ENCODE measurements at regions not wholly inside any gene's neighbourhood (a gene's known extent, or its start where the extent isn't known, plus 50 kb on each side); places are given as distances from the start of the nearest gene placed in this dataset.

- Histone ChIP-seq H3K27me3 (ENCODE audit: control insufficient read depth, insufficient read depth, low read length) (no peaks in the 10 kb centered on the region), H3K4me3 (ENCODE audit: insufficient read depth, low read depth, low read length) (no peak overlapping the region), H3K36me3 (replicated peaks; ENCODE audit: control insufficient read depth, insufficient read depth, low read length) (no peaks in the 10 kb centered on the region)
- no peak for DNase-seq
Measured at GRCh38 chr13:44764302-44764692, 188.2 kb upstream of the TSC22D1 start.

- no peaks in the 10 kb centered on the region for H3K36me3 ChIP-seq (replicated peaks; ENCODE audit: control insufficient read depth, insufficient read depth, low read length)
- H3K27me3 ChIP-seq (ENCODE audit: control insufficient read depth, insufficient read depth, low read length), result no peaks in the 10 kb centered on the region
- no peak for DNase-seq
- no peak overlapping the region for H3K4me3 ChIP-seq (ENCODE audit: insufficient read depth, low read depth, low read length)
Measured at GRCh38 chr13:44763615-44764301, 187.6 kb upstream of the TSC22D1 start.

GRCh38 chr13:44762911-44763310 is 186.8 kb upstream of the TSC22D1 start:
- no peaks in the 10 kb centered on the region for H3K36me3 ChIP-seq (replicated peaks; ENCODE audit: control insufficient read depth, insufficient read depth, low read length)
- no peak for DNase-seq
- no peaks in the 10 kb centered on the region for H3K27me3 ChIP-seq (ENCODE audit: control insufficient read depth, insufficient read depth, low read length)
- no peak overlapping the region for H3K4me3 ChIP-seq (ENCODE audit: insufficient read depth, low read depth, low read length)

GRCh38 chr13:44760434-44760833 is 184.3 kb upstream of the TSC22D1 start:
- no peaks in the 10 kb centered on the region for H3K36me3 ChIP-seq (replicated peaks; ENCODE audit: control insufficient read depth, insufficient read depth, low read length)
- H3K27me3 ChIP-seq (ENCODE audit: control insufficient read depth, insufficient read depth, low read length), result no peaks in the 10 kb centered on the region
- DNase-seq, result no peak
- no peak overlapping the region for H3K4me3 ChIP-seq (ENCODE audit: insufficient read depth, low read depth, low read length)

GRCh38 chr13:44759384-44760360 is 183.5 kb upstream of the TSC22D1 start:
- Histone ChIP-seq H3K36me3 (replicated peaks; ENCODE audit: control insufficient read depth, insufficient read depth, low read length) (no peaks in the 10 kb centered on the region), H3K27me3 (ENCODE audit: control insufficient read depth, insufficient read depth, low read length) (no peaks in the 10 kb centered on the region), H3K4me3 (ENCODE audit: insufficient read depth, low read depth, low read length) (no peak overlapping the region)
- DNase-seq, result no peak

- DNase-seq, result no peak
- H3K4me3 ChIP-seq (ENCODE audit: insufficient read depth, low read depth, low read length), result no peak overlapping the region
- H3K36me3 ChIP-seq (replicated peaks; ENCODE audit: control insufficient read depth, insufficient read depth, low read length), result no peaks in the 10 kb centered on the region
- no peaks in the 10 kb centered on the region for H3K27me3 ChIP-seq (ENCODE audit: control insufficient read depth, insufficient read depth, low read length)
Measured at GRCh38 chr13:44758630-44759383, 182.7 kb upstream of the TSC22D1 start.

GRCh38 chr13:44757671-44758070 is 181.5 kb upstream of the TSC22D1 start:
- DNase-seq, result no peak
- H3K27me3 ChIP-seq (ENCODE audit: control insufficient read depth, insufficient read depth, low read length), result no peaks in the 10 kb centered on the region
- no peaks in the 10 kb centered on the region for H3K36me3 ChIP-seq (replicated peaks; ENCODE audit: control insufficient read depth, insufficient read depth, low read length)
- H3K4me3 ChIP-seq (ENCODE audit: insufficient read depth, low read depth, low read length), result no peak overlapping the region

- no peak for DNase-seq
- Histone ChIP-seq H3K4me3 (ENCODE audit: insufficient read depth, low read depth, low read length) (no peak overlapping the region), H3K36me3 (replicated peaks; ENCODE audit: control insufficient read depth, insufficient read depth, low read length) (no peaks in the 10 kb centered on the region), H3K27me3 (ENCODE audit: control insufficient read depth, insufficient read depth, low read length) (no peaks in the 10 kb centered on the region)
Measured at GRCh38 chr13:44756276-44756810, 180.2 kb upstream of the TSC22D1 start.

GRCh38 chr13:44755872-44756271 is 179.7 kb upstream of the TSC22D1 start:
- Histone ChIP-seq H3K4me3 (ENCODE audit: insufficient read depth, low read depth, low read length) (no peak overlapping the region), H3K27me3 (ENCODE audit: control insufficient read depth, insufficient read depth, low read length) (no peaks in the 10 kb centered on the region), H3K36me3 (replicated peaks; ENCODE audit: control insufficient read depth, insufficient read depth, low read length) (no peaks in the 10 kb centered on the region)
- DNase-seq, result no peak

- no peak for DNase-seq
- Histone ChIP-seq H3K27me3 (ENCODE audit: control insufficient read depth, insufficient read depth, low read length) (no peaks in the 10 kb centered on the region), H3K36me3 (replicated peaks; ENCODE audit: control insufficient read depth, insufficient read depth, low read length) (no peaks in the 10 kb centered on the region), H3K4me3 (ENCODE audit: insufficient read depth, low read depth, low read length) (no peak overlapping the region)
Measured at GRCh38 chr13:44752164-44752563, 176.0 kb upstream of the TSC22D1 start.

- H3K36me3 ChIP-seq (replicated peaks; ENCODE audit: control insufficient read depth, insufficient read depth, low read length), result no peaks in the 10 kb centered on the region
- H3K27me3 ChIP-seq (ENCODE audit: control insufficient read depth, insufficient read depth, low read length), result no peaks in the 10 kb centered on the region
- H3K4me3 ChIP-seq (ENCODE audit: insufficient read depth, low read depth, low read length), result no peak overlapping the region
- no peak for DNase-seq
Measured at GRCh38 chr13:44750630-44751029, 174.5 kb upstream of the TSC22D1 start.

- no peak overlapping the region for H3K4me3 ChIP-seq (ENCODE audit: insufficient read depth, low read depth, low read length)
- no peak for DNase-seq
- no peaks in the 10 kb centered on the region for H3K27me3 ChIP-seq (ENCODE audit: control insufficient read depth, insufficient read depth, low read length)
- no peaks in the 10 kb centered on the region for H3K36me3 ChIP-seq (replicated peaks; ENCODE audit: control insufficient read depth, insufficient read depth, low read length)
Measured at GRCh38 chr13:44749906-44750305, 173.8 kb upstream of the TSC22D1 start.

GRCh38 chr13:44748439-44748838 is 172.3 kb upstream of the TSC22D1 start:
- H3K4me3 ChIP-seq (ENCODE audit: insufficient read depth, low read depth, low read length), result no peak overlapping the region
- no peak for DNase-seq
- H3K27me3 ChIP-seq (ENCODE audit: control insufficient read depth, insufficient read depth, low read length), result no peaks in the 10 kb centered on the region
- H3K36me3 ChIP-seq (replicated peaks; ENCODE audit: control insufficient read depth, insufficient read depth, low read length), result no peaks in the 10 kb centered on the region

GRCh38 chr13:44747179-44747578 is 171.0 kb upstream of the TSC22D1 start:
- Histone ChIP-seq H3K4me3 (ENCODE audit: insufficient read depth, low read depth, low read length) (no peak overlapping the region), H3K36me3 (replicated peaks; ENCODE audit: control insufficient read depth, insufficient read depth, low read length) (no peaks in the 10 kb centered on the region), H3K27me3 (ENCODE audit: control insufficient read depth, insufficient read depth, low read length) (no peaks in the 10 kb centered on the region)
- DNase-seq, result no peak
